Upper lobe of right lung (tissue), 1 donor: ENCODE measurements at regions not wholly inside any gene's neighbourhood (a gene's known extent, or its start where the extent isn't known, plus 50 kb on each side); places are given as distances from the start of the nearest gene placed in this dataset.

Source experiments
- ATAC-seq: fragments of 200-7000 bp; cut with Tn5 transposase; one replicate; pipeline ENCODE4 v1.9.1; 2020; ENCODE audit warnings: mild to moderate bottlenecking, moderate library complexity
- DNase-seq: peaks from one replicate; pipeline ENCODE4 v3.0.0-alpha.2; 2020
- H3K27ac ChIP-seq: fragments of 200-600 bp; one replicate; pipeline ENCODE4 v1.8.0; 2022
- H3K27me3 ChIP-seq: fragments of 200-600 bp; one replicate; pipeline ENCODE4 v1.8.0; 2022; ENCODE audit warnings: mild to moderate bottlenecking
- H3K36me3 ChIP-seq: fragments of 200-600 bp; one replicate; pipeline ENCODE4 v1.8.0; 2022
- H3K4me1 ChIP-seq: fragments of 200-600 bp; one replicate; pipeline ENCODE4 v1.8.0; 2022
- H3K4me3 ChIP-seq: fragments of 200-600 bp; one replicate; pipeline ENCODE4 v1.8.0; 2022; ENCODE audit warnings: mild to moderate bottlenecking
- H3K9me3 ChIP-seq: fragments of 200-600 bp; one replicate; pipeline ENCODE4 v1.8.0; 2022
- CTCF ChIP-seq: fragments of 200-600 bp; IDR thresholded peaks from one replicate; pipeline ENCODE4 v1.8.0; 2022; ENCODE audit warnings: antibody characterized with exemption
- intact Hi-C: fragments of 100-400 bp; cut with DNase I; formaldehyde crosslinking; loops from one replicate; pipeline ENCODE4 v1.11.0; 2022
- donor health status: DM: no; HTN: yes; CAD: no; lungs with severe emphysema.

DNA sequence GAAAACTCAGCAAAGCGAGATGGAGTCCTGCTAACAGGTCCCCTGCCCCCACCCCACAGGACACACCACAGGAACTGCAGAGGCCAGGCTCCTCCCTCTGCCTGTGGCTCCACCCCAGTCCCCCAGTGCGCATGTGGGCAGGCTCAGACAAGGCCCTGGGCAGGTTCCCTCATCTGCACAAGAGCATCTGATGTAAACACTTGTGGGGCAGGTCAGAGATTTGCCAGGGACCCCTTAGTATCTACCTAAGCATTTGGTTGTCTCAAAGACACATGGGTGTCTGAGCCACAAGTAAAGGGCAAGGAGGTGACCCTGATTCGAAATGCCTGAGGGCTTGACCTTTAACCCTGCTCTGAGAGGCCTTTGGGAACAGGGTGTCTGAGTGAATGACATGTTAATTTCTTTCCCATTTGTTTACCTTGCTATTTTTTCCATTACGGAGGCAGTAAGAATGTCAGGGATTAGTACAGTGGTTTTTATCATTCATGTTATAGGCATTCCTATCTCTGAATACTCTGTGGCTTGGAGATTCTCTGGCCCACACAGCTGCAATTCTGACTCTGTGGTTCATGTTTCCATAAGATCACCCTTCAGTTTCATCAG is 85.3 kb downstream of the ZNF518B start:
- H3K36me3 ChIP-seq, result no peaks in the 10 kb centered on the region
- no peaks in the 10 kb centered on the region for H3K9me3 ChIP-seq
- H3K4me1 ChIP-seq, result no peaks in the 10 kb centered on the region
- H3K27ac ChIP-seq, result no peak overlapping the region
- no peak overlapping the region for H3K4me3 ChIP-seq
- TF ChIP-seq CTCF, result no peak
- H3K27me3 ChIP-seq, result no peaks in the 10 kb centered on the region
- ATAC-seq (no peak), DNase-seq (no peak)
- intact Hi-C loops, result no loop called here

- Histone ChIP-seq H3K4me1 (no peaks in the 10 kb centered on the region), H3K9me3 (no peaks in the 10 kb centered on the region), H3K4me3 (no peak overlapping the region), H3K36me3 (no peaks in the 10 kb centered on the region), H3K27me3 (no peaks in the 10 kb centered on the region), H3K27ac (no peak overlapping the region)
- ATAC-seq (no peak), DNase-seq (no peak)
- no peak for TF ChIP-seq CTCF
- intact Hi-C loops, result no loop called here
Measured at GRCh38 chr4:10371121-10371520, 86.1 kb downstream of the ZNF518B start.

DNA sequence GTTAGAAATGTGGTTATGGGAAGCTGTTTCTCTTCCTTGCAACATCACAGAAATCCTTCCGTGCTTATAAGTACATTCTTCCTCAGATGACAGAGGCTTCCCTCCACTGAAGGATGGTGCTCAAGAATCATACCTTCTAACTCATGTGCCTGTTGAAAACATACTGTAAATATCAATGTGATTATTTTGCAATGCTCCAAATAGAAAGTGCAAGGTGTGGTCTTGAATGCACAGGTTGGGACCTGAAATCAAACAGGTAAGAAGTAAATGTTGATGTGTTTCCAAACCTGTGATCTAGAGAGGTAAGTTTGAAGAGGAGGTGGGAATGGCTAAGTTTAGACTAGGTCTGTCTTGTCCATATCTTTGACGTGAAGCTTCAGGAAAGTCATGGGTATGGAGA is 87.7 kb downstream of the ZNF518B start:
- H3K9me3 ChIP-seq, result no peaks in the 10 kb centered on the region
- H3K27me3 ChIP-seq, result no peaks in the 10 kb centered on the region
- H3K4me1 ChIP-seq, result no peaks in the 10 kb centered on the region
- ATAC-seq (no peak), DNase-seq (no peak)
- intact Hi-C loops, result no loop called here
- no peak overlapping the region for H3K27ac ChIP-seq
- H3K36me3 ChIP-seq, result no peaks in the 10 kb centered on the region
- TF ChIP-seq CTCF, result no peak
- H3K4me3 ChIP-seq, result no peak overlapping the region

DNA sequence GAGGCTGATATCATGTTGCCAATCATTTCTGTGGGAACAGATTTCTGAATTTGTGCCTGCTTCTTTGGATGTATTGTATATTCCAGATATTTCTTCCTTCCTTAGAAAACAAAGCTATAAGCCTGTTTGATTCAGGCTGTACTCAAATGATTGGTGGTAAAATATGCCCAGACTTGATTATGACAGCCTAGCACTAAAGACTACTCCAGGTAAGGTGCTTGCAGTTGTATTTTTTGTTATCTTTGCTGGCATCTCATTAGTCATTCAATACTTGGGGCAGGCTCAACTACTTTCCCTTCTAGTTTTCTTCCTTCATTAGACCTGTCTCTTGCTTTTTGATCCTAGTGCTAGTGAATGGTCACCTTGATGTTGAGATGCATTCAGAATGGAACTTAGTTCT is 90.6 kb downstream of the ZNF518B start:
- Histone ChIP-seq H3K4me1 (no peaks in the 10 kb centered on the region), H3K4me3 (no peak overlapping the region), H3K27me3 (no peaks in the 10 kb centered on the region), H3K36me3 (no peaks in the 10 kb centered on the region), H3K27ac (no peak overlapping the region), H3K9me3 (no peaks in the 10 kb centered on the region)
- intact Hi-C loops, result no loop called here
- TF ChIP-seq CTCF, result no peak
- DNase-seq (no peak), ATAC-seq (no peak)

GRCh38 chr4:10364194-10364593 is 93.0 kb downstream of the ZNF518B start:
- Histone ChIP-seq H3K4me1 (no peaks in the 10 kb centered on the region), H3K4me3 (no peak overlapping the region), H3K27ac (no peak overlapping the region), H3K9me3 (no peaks in the 10 kb centered on the region), H3K27me3 (no peaks in the 10 kb centered on the region), H3K36me3 (no peaks in the 10 kb centered on the region)
- DNase-seq (no peak), ATAC-seq (no peak)
- no peak for TF ChIP-seq CTCF
- intact Hi-C loops, result no loop called here

DNA sequence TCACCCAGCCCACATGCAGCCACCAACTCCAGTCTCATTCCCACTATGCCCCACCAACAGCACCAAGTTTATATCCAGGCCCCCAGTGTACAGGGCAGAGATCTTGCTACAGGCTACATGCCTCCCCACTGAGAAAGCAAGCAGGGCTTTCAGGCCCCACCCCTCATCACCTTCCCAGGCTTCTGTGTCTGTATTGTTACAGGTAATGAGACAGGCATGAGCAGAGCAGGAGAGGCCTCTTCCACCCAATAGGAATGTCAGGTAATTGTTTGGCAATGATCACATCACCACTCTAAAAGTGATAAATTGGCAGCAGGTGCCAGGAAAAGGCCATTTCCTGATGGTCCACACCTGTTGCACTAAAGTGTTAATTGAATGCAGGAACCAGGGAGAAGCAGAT is 102.5 kb downstream of the ZNF518B start:
- no peaks in the 10 kb centered on the region for H3K9me3 ChIP-seq
- intact Hi-C loops, result no loop called here
- no peaks in the 10 kb centered on the region for H3K4me1 ChIP-seq
- TF ChIP-seq CTCF, result no peak
- DNase-seq (no peak), ATAC-seq (peak; percentile 15)
- no peak overlapping the region for H3K27ac ChIP-seq
- no peak overlapping the region for H3K4me3 ChIP-seq
- H3K36me3 ChIP-seq, result no peaks in the 10 kb centered on the region
- H3K27me3 ChIP-seq, result no peaks in the 10 kb centered on the region
